NCI-H82 treated with DMSO at 0.1 percent for 48 hours (cell line): ENCODE measurements at regions not wholly inside any gene's neighbourhood (a gene's known extent, or its start where the extent isn't known, plus 50 kb on each side); places are given as distances from the start of the nearest gene placed in this dataset.

ENCODE experiments used
- DNase-seq: peaks from one replicate; lab custom pipeline; 2025; ENCODE audit not compliant: unreplicated experiment; lab: John Stamatoyannopoulos, UW

GRCh38 chr7:35399840-35400239 is 145.9 kb upstream of the TBX20 start:
- DNase-seq, result no peak

- DNase-seq, result no peak
These were observed 145.3 kb upstream of the TBX20 start for GRCh38 chr7:35399216-35399615.

GRCh38 chr7:35398518-35398917 is 144.6 kb upstream of the TBX20 start:
- no peak for DNase-seq

GRCh38 chr7:35390146-35390545 is 136.2 kb upstream of the TBX20 start:
- no peak for DNase-seq

GRCh38 chr7:35389636-35390035 is 135.7 kb upstream of the TBX20 start:
- no peak for DNase-seq

GRCh38 chr7:35386816-35387706 is 133.2 kb upstream of the TBX20 start:
- no peak for DNase-seq

GRCh38 chr7:35386082-35386815 is 132.3 kb upstream of the TBX20 start:
- DNase-seq, result no peak

GRCh38 chr7:35384761-35385700 is 131.1 kb upstream of the TBX20 start:
- DNase-seq, result no peak

- no peak for DNase-seq
These were observed 126.9 kb upstream of the TBX20 start for GRCh38 chr7:35380739-35381224.

- no peak for DNase-seq
These were observed 125.6 kb upstream of the TBX20 start for GRCh38 chr7:35379481-35379880.

- no peak for DNase-seq
These were observed 121.6 kb upstream of the TBX20 start for GRCh38 chr7:35375516-35375915.

- DNase-seq, result no peak
These were observed 121.0 kb upstream of the TBX20 start for GRCh38 chr7:35374858-35375257.

- no peak for DNase-seq
These were observed 117.3 kb upstream of the TBX20 start for GRCh38 chr7:35371221-35371620.

GRCh38 chr7:35370687-35371086 is 116.8 kb upstream of the TBX20 start:
- peak; percentile 93 for DNase-seq

GRCh38 chr7:35366167-35367155 is 112.6 kb upstream of the TBX20 start:
- no peak for DNase-seq

- DNase-seq, result no peak
These were observed 111.6 kb upstream of the TBX20 start for GRCh38 chr7:35365523-35365922.

GRCh38 chr7:35362341-35362740 is 108.4 kb upstream of the TBX20 start:
- no peak for DNase-seq

- no peak for DNase-seq
These were observed 105.5 kb upstream of the TBX20 start for GRCh38 chr7:35359423-35359822.

GRCh38 chr7:35356495-35356894 is 102.6 kb upstream of the TBX20 start:
- no peak for DNase-seq

GRCh38 chr7:35355911-35356310 is 102.0 kb upstream of the TBX20 start:
- DNase-seq, result peak; percentile 97
